ENCODE measurements at regions not wholly inside any gene's neighbourhood (a gene's known extent, or its start where the extent isn't known, plus 50 kb on each side); places are given as distances from the start of the nearest gene placed in this dataset.
A peak's percentile ranks its signal among the peaks of the same experiment; 100 is the strongest.

DNA sequence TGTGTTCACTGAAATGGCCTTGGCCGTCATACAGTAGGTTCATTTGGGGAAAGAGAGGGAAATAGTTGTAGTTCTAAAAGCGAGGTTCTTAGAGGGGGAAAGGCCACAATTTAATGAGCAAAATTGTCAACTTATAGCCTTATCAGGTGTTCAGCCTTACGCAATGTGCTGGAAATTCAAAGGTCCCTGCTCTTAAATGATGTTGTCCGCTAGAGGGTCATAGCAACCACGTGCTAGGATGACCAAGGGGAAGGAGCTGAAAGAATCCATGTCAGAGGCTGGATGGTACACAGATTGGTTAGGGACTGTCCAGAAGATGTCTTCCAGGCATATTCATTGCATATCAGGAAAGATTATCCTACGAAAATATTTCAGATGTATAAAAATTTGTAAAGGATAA, 282.3 kb upstream of the MEX3C start (continued):
- TF ChIP-seq, protein P1, sequence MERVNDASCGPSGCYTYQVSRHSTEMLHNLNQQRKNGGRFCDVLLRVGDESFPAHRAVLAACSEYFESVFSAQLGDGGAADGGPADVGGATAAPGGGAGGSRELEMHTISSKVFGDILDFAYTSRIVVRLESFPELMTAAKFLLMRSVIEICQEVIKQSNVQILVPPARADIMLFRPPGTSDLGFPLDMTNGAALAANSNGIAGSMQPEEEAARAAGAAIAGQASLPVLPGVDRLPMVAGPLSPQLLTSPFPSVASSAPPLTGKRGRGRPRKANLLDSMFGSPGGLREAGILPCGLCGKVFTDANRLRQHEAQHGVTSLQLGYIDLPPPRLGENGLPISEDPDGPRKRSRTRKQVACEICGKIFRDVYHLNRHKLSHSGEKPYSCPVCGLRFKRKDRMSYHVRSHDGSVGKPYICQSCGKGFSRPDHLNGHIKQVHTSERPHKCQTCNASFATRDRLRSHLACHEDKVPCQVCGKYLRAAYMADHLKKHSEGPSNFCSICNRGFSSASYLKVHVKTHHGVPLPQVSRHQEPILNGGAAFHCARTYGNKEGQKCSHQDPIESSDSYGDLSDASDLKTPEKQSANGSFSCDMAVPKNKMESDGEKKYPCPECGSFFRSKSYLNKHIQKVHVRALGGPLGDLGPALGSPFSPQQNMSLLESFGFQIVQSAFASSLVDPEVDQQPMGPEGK (CRISPR knock-in tag; IDR thresholded peaks at IDR 0.05; ENCODE audit: borderline replicate concordance), result no peak
- TF ChIP-seq NR2C1 (IDR thresholded peaks at IDR 0.05), result no peak
- peak; percentile 12; the same call in 1 of the 2 replicates for TF ChIP-seq NR2C1 (tag; IDR thresholded peaks at IDR 0.05)
- TF ChIP-seq, protein P2, sequence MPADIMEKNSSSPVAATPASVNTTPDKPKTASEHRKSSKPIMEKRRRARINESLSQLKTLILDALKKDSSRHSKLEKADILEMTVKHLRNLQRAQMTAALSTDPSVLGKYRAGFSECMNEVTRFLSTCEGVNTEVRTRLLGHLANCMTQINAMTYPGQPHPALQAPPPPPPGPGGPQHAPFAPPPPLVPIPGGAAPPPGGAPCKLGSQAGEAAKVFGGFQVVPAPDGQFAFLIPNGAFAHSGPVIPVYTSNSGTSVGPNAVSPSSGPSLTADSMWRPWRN (IDR thresholded peaks at IDR 0.05; ENCODE audit: low read depth), result no peak
- no peak for TF ChIP-seq ZNF253 (CRISPR knock-in tag; conservative IDR thresholded peaks at IDR 0.05)
- no peak for TF ChIP-seq ILK (tag; IDR thresholded peaks at IDR 0.05; ENCODE audit: borderline replicate concordance, low read depth)
- no peak for TF ChIP-seq PHF20 (IDR thresholded peaks at IDR 0.05; ENCODE audit: partially characterized antibody)
- TF ChIP-seq ZFP36 (IDR thresholded peaks at IDR 0.05; ENCODE audit: low read depth, low read length, partially characterized antibody), result no peak
- TF ChIP-seq, protein P3, sequence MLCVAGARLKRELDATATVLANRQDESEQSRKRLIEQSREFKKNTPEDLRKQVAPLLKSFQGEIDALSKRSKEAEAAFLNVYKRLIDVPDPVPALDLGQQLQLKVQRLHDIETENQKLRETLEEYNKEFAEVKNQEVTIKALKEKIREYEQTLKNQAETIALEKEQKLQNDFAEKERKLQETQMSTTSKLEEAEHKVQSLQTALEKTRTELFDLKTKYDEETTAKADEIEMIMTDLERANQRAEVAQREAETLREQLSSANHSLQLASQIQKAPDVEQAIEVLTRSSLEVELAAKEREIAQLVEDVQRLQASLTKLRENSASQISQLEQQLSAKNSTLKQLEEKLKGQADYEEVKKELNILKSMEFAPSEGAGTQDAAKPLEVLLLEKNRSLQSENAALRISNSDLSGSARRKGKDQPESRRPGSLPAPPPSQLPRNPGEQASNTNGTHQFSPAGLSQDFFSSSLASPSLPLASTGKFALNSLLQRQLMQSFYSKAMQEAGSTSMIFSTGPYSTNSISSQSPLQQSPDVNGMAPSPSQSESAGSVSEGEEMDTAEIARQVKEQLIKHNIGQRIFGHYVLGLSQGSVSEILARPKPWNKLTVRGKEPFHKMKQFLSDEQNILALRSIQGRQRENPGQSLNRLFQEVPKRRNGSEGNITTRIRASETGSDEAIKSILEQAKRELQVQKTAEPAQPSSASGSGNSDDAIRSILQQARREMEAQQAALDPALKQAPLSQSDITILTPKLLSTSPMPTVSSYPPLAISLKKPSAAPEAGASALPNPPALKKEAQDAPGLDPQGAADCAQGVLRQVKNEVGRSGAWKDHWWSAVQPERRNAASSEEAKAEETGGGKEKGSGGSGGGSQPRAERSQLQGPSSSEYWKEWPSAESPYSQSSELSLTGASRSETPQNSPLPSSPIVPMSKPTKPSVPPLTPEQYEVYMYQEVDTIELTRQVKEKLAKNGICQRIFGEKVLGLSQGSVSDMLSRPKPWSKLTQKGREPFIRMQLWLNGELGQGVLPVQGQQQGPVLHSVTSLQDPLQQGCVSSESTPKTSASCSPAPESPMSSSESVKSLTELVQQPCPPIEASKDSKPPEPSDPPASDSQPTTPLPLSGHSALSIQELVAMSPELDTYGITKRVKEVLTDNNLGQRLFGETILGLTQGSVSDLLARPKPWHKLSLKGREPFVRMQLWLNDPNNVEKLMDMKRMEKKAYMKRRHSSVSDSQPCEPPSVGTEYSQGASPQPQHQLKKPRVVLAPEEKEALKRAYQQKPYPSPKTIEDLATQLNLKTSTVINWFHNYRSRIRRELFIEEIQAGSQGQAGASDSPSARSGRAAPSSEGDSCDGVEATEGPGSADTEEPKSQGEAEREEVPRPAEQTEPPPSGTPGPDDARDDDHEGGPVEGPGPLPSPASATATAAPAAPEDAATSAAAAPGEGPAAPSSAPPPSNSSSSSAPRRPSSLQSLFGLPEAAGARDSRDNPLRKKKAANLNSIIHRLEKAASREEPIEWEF (CRISPR knock-in tag; IDR thresholded peaks at IDR 0.05), result no peak
- TF ChIP-seq, protein P4, sequence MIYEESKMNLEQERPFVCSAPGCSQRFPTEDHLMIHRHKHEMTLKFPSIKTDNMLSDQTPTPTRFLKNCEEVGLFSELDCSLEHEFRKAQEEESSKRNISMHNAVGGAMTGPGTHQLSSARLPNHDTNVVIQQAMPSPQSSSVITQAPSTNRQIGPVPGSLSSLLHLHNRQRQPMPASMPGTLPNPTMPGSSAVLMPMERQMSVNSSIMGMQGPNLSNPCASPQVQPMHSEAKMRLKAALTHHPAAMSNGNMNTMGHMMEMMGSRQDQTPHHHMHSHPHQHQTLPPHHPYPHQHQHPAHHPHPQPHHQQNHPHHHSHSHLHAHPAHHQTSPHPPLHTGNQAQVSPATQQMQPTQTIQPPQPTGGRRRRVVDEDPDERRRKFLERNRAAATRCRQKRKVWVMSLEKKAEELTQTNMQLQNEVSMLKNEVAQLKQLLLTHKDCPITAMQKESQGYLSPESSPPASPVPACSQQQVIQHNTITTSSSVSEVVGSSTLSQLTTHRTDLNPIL (CRISPR knock-in tag; IDR thresholded peaks at IDR 0.05), result no peak
- no peak for TF ChIP-seq KDM5B (IDR thresholded peaks at IDR 0.05; ENCODE audit: insufficient replicate concordance, low read depth, low read length)
- no peak for TF ChIP-seq ZNF124 (CRISPR knock-in tag; IDR thresholded peaks at IDR 0.05)
- TF ChIP-seq, protein P5, sequence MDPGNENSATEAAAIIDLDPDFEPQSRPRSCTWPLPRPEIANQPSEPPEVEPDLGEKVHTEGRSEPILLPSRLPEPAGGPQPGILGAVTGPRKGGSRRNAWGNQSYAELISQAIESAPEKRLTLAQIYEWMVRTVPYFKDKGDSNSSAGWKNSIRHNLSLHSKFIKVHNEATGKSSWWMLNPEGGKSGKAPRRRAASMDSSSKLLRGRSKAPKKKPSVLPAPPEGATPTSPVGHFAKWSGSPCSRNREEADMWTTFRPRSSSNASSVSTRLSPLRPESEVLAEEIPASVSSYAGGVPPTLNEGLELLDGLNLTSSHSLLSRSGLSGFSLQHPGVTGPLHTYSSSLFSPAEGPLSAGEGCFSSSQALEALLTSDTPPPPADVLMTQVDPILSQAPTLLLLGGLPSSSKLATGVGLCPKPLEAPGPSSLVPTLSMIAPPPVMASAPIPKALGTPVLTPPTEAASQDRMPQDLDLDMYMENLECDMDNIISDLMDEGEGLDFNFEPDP (CRISPR knock-in tag; IDR thresholded peaks at IDR 0.05), result no peak
- TF ChIP-seq, protein P6, sequence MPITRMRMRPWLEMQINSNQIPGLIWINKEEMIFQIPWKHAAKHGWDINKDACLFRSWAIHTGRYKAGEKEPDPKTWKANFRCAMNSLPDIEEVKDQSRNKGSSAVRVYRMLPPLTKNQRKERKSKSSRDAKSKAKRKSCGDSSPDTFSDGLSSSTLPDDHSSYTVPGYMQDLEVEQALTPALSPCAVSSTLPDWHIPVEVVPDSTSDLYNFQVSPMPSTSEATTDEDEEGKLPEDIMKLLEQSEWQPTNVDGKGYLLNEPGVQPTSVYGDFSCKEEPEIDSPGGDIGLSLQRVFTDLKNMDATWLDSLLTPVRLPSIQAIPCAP (CRISPR knock-in tag; IDR thresholded peaks at IDR 0.05; ENCODE audit: borderline replicate concordance), result no peak
- TF ChIP-seq TAF15 (IDR thresholded peaks at IDR 0.05; ENCODE audit: low read depth, low read length), result no peak
- TF ChIP-seq CCNT2 (IDR thresholded peaks at IDR 0.05; ENCODE audit: borderline replicate concordance, extremely low read depth, insufficient read length, low read depth, low read length), result no peak
- TF ChIP-seq ZNF140 (CRISPR knock-in tag; IDR thresholded peaks at IDR 0.05), result no peak

Data from K562 (cell line).